ENCODE measurements at regions not wholly inside any gene's neighbourhood (a gene's known extent, or its start where the extent isn't known, plus 50 kb on each side); places are given as distances from the start of the nearest gene placed in this dataset.
"Not testable (repeated sequence)": the region's sequence is repeated elsewhere in the genome, so short reads cannot be mapped to it uniquely, and the experiment has no call there.

- DNase-seq (ENCODE audit: low read depth in 2 of 2) = no peak
These were observed 56.1 kb upstream of the TMEM132D start for GRCh38 chr12:129959889-129960288.

- no peak for DNase-seq (ENCODE audit: low read depth in 2 of 2)
These were observed 57.3 kb upstream of the TMEM132D start for GRCh38 chr12:129961091-129961490.

GRCh38 chr12:129961856-129962255, 58.0 kb upstream of the TMEM132D start:
- no peak for DNase-seq (ENCODE audit: low read depth in 2 of 2)

GRCh38 chr12:129964300-129964699, 60.5 kb upstream of the TMEM132D start:
- no peak for DNase-seq (ENCODE audit: low read depth in 2 of 2)

DNA sequence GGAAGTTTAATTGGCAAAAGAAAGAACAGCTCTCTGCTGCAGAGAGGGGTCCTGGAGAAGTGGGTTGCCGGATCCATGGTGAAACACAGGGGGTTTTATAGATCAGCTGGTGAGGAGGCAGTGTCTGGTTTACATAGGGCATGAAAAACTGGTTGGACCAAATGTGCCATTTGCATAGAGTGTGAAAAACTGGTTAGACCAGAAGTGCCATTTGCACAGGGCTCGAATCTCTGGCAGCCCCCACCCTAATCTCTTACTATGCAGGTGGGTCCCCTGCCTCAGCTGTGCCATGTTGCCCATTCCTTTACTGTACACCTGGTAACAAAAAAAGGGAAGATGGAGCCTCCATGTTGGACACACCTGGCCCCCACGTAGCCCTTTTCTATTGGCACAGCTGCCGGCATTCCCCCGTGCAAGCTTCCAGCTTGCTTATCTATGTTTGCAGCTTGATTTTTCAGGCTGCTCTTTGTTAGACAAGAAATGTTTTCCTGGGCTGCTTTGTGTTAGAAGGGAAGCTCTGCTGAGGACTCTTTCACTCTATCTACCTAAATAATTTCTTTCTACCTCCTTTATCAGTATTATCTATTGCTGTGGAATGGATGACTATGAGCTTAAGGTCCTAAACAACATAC, 61.1 kb upstream of the TMEM132D start:
- DNase-seq (ENCODE audit: low read depth in 2 of 2) = no peak

- no peak for DNase-seq (ENCODE audit: low read depth in 2 of 2)
These were observed 62.5 kb upstream of the TMEM132D start for GRCh38 chr12:129966146-129966995.

DNA sequence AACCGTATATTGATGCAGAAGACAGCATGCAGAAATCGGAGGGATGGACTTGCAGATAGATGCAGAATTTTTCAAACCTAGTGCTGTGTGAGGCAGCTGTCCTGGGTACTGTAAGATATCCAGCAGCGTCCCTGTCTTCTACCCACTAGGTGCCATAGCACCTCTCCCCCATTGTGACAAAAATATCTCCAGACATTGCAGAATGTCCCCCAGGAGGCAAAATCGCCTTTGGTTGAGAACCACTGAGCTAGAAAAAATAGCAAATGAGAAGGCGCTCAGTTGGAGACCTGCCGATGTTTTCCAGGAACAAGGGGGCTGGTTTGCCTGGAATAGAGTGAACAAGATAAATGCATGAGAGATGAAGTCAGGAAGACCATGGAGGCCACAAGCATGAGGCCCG, 67.9 kb upstream of the TMEM132D start:
- DNase-seq (ENCODE audit: low read depth in 2 of 2) = no peak

- no peak for DNase-seq (ENCODE audit: low read depth in 2 of 2)
These were observed 69.6 kb upstream of the TMEM132D start for GRCh38 chr12:129973236-129973961.

DNA sequence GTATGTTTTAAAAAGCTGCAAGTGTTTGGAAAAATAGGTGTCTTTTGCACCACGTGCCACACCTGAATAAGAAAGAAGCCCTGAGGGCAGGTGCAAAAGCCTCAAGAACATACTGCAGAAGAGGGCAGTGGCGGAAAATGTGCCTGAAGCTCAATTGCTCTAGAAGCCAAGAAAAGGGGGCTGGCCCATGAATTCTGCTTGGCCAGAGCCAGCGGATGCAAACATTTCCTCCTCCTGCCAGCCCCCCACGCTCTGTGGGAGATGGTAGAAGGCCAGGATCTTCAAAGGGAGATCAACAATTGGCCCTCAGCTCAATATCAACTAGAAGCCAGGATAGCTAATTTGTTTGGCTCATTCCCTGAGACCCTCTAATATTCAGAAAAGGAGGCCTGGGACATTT, 80.3 kb upstream of the TMEM132D start:
- DNase-seq (ENCODE audit: low read depth in 2 of 2) = no peak

DNA sequence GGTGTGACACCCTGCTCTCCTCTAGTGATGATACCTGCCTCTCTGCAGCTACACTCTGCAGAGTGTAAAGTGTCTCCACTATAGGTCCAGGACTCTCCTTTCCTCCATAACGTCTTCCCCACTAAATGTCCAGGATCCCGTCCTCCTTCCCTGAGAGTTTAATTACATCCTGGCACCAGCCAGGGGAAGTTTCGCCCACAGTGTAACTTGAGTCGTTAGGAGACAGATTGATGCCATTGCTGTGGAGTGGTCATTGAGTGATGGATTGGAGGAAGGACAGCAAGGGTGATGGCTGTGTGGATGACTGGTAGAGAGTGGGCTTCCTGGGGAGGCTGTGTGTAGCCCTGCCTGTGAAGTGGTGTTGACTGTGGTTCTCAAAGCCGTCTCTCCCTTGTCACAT, 84.0 kb upstream of the TMEM132D start:
- no peak for DNase-seq (ENCODE audit: low read depth in 2 of 2)

DNA sequence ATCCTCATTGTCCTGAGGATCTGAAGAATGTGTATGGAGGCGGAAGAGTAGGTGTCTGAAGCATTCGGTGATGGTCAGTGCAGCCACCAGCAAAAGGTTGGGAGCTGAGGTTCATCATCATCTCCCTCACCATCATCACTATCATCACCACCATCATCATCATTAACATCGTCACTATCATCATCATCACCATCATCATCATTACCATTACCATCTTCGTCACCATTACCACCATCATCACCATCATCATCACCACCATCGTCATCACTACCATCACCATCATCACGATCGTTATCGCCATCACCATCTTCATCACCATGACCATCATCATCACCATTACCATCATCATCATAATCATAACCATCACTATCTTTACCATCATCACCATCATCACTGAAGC, 90.8 kb upstream of the TMEM132D start:
- no peak for DNase-seq (ENCODE audit: low read depth in 2 of 2)

GRCh38 chr12:129997239-129997638, 93.4 kb upstream of the TMEM132D start:
- DNase-seq (ENCODE audit: low read depth in 2 of 2) = no peak

GRCh38 chr12:130004310-130004877, 100.6 kb upstream of the TMEM132D start:
- not testable (repeated sequence) for DNase-seq (ENCODE audit: low read depth in 2 of 2)

- DNase-seq (ENCODE audit: low read depth in 2 of 2) = no peak
These were observed 103.9 kb upstream of the TMEM132D start for GRCh38 chr12:130007771-130008170.

DNA sequence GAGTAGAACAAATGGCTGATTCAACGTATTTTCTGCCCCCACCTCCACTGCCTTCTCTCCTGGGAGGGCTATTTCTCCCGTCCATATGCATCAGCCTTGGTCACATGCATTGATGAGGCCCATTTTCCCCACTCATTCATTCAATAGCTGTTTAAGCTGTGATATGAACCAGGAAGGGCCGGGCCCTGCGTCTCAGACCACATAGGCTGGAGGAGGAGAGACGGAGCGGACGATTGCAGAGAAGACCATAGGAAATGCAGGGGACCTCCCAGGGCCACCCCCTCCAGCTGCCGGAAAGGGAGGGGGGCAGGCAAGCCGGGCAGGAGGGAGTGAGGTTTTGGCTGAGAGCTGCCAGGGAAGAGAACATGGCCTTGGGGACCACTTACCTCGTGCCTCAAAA, 104.4 kb upstream of the TMEM132D start:
- DNase-seq (ENCODE audit: low read depth in 2 of 2) = no peak

- no peak for DNase-seq (ENCODE audit: low read depth in 2 of 2)
These were observed 106.1 kb upstream of the TMEM132D start for GRCh38 chr12:130009961-130010360.

DNA sequence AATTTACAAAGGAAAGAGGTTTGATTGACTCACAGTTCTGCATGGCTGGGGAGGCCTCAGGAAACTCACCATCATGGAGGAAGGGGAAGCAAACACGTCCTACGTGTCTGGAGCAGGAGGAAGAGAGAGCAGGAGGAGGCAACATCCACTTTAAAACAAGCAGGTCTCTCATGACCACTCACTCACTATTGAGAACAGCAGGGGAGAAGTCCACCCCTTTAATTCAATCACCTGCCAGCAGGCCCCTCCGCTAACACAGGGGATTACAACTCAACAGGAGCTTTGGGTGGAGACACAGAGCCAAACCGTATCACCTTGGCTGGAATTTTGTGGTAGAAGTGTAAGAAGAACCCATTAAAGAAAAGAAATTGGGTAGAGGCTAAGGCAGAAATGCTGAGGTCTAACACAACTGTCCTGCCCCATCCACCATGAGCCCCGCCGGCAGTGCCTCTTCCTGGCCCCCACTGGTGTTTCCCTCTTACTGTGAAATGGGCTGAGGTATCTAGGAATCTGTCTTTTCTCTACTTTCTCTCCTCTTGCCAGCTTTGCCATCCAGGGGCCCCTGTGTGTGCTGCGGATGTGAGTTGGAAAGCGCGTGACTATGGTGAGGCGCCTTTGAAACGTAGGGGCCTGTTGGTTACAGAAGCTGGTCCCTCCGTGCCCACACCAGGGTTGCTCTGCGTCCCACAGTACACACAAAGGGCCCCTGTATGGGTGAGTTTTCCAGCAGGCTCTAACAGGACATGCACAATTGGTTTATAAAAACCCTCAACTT, 108.0 kb upstream of the TMEM132D start:
- no peak for DNase-seq (ENCODE audit: low read depth in 2 of 2)

DNA sequence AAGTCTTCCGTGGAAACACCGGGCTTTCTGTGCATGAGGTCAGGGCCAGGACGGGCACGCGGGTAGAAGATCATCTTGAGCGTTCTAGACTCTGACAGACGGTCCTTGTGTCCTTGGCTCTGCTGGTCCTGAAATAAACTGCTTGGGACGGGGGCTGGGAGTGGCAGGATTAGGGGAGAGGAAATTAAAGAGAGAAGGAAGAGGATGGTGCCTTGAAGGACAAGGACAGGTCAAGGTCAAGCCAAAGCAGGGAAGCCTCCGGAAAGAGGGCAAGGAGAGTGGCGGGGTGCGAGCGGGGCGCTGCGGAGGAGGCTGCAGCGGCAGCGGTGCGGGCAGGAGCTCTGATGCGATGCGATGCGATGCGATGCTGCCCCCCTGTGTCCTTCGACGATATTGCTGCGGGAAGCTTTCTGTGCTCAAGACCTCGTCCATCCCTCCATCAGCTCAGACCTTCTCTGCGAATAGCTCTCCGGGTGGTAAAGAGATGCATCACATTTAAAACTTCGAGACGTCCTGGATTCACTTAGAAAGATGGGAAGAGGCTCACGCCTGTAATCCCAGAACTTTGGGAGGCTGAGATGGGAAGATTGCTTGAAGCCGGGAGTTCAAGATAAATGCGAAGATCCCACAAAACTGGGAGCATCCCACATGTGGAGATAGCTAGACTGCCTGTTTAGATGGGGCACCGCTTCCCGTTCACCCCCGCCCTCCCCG, 110.1 kb upstream of the TMEM132D start:
- no peak for DNase-seq (ENCODE audit: low read depth in 2 of 2)

DNA sequence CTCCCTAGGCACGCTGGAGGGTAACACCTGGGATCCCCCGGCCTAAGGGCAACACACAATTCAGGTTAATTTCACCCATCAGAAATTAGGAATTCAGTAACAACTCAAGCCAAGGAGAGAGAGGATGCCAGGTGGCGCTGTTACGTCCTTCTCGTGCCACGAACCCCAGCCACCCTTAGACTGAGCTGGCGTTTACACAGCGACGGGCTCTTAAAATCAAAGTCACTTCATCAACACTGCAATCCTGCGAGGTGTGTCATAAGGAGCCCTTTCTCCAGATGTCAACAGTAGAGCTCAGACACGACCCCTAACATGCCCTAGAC, 110.6 kb upstream of the TMEM132D start:
- DNase-seq (ENCODE audit: low read depth in 2 of 2) = no peak

- no peak for DNase-seq (ENCODE audit: low read depth in 2 of 2)
These were observed 112.4 kb upstream of the TMEM132D start for GRCh38 chr12:130016194-130016593.

DNA sequence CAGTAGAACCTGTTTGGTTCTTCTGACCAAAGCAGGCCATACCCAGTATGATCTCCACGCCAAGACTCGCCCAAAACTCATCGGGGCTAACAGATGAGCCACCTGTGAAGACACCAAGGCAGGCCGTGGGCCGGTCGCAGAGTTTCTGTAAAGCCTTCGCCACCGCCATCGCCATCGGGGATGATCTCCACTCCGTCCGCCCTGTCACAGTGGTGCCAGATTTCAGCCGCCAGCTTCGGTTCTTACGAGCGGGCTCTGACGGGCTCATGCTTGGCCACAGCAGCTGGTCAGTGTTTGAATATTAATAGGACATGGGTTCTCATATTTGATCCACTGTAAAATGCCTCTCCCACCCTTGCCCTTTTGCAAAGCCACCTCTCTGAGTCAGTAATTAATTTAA, 113.2 kb upstream of the TMEM132D start:
- DNase-seq (ENCODE audit: low read depth in 2 of 2) = no peak
